SK-N-MC (cell line): ENCODE measurements at regions not wholly inside any gene's neighbourhood (a gene's known extent, or its start where the extent isn't known, plus 50 kb on each side); places are given as distances from the start of the nearest gene placed in this dataset.

Experiments
- EZH2 ChIP-seq: fragments of 200-600 bp; sonication (generic); IDR thresholded peaks from one replicate; pipeline ENCODE4 v1.6.1; 2017; ENCODE audit warnings: antibody characterized with exemption
- POLR2AphosphoS5 ChIP-seq: IDR thresholded peaks from 2 replicates; pipeline ENCODE4 v1.6.1; 2012; ENCODE audit warnings: mild to moderate bottlenecking, low read depth, low read length, borderline replicate concordance

- TF ChIP-seq POLR2AphosphoS5: no peak
- no peak for TF ChIP-seq EZH2
Observed at GRCh38 chr5:155923784-155924183, 403.2 kb upstream of the SGCD start.
